ENCODE measurements at regions not wholly inside any gene's neighbourhood (a gene's known extent, or its start where the extent isn't known, plus 50 kb on each side); places are given as distances from the start of the nearest gene placed in this dataset.
A peak's percentile ranks its signal among the peaks of the same experiment; 100 is the strongest.

- TF ChIP-seq RCOR1 (IDR thresholded peaks at IDR 0.05; ENCODE audit: insufficient replicate concordance, low read length), result no peak
These were observed 103.8 kb downstream of the GTPBP8 start (continued) for GRCh38 chr3:113094337-113095221.

GRCh38 chr3:113096188-113096892 is 105.6 kb downstream of the GTPBP8 start:
- Histone ChIP-seq H3K9me1 (ENCODE audit: insufficient read depth, low read length) (peaks cover 3% of the 10 kb centered on the region; the same call in 1 of the 2 replicates), H3K9me3 (ENCODE audit: control insufficient read depth, insufficient read depth, low read length) (no peaks in the 10 kb centered on the region; the same call in 1 of the 2 replicates), H3K4me1 (ENCODE audit: control insufficient read depth, insufficient read depth, low read length) (peaks cover 12% of the 10 kb centered on the region), H2BK15ac (ENCODE audit: low read depth, low read length) (peak overlapping the region; percentile 50), H2AK5ac (ENCODE audit: low read depth, low read length) (peak overlapping the region; percentile 68), H3K56ac (ENCODE audit: extremely low read depth, insufficient read depth, low read length) (no peak overlapping the region), H4K20me1 (ENCODE audit: insufficient read depth, low read length) (no peaks in the 10 kb centered on the region), H3K14ac (replicated peaks; ENCODE audit: low read depth, low read length) (peak overlapping the region; percentile 79), H4K91ac (ENCODE audit: insufficient read depth, low read depth, low read length) (peak overlapping the region; percentile 94), H2BK120ac (ENCODE audit: low read depth, low read length) (peak overlapping the region; percentile 89), H3K18ac (ENCODE audit: low read depth, low read length) (peak overlapping the region; percentile 88; the same call in 1 of the 2 replicates), H3K4ac (ENCODE audit: low read depth, low read length) (peak overlapping the region; percentile 79), H2BK20ac (ENCODE audit: low read depth, low read length) (peak overlapping the region; percentile 81), H3K36me3 (ENCODE audit: control insufficient read depth, insufficient read depth, low read length) (no peaks in the 10 kb centered on the region), H2AK9ac (replicated peaks; ENCODE audit: low read depth, low read length, poor library complexity) (no peak overlapping the region), H4K8ac (ENCODE audit: low read depth in 2 of 2, low read length in 2 of 2) (peak overlapping the region; percentile 60 to 88; a peak in 3 of 4 replicates), H2AFZ (replicated peaks; ENCODE audit: low read length, poor library complexity) (no peak overlapping the region), H3K4me3 (ENCODE audit: insufficient read depth, low read depth, low read length) (no peak overlapping the region), H3K23ac (ENCODE audit: low read depth, low read length) (peak overlapping the region; percentile 71), H3K27me3 (ENCODE audit: control insufficient read depth, insufficient read depth, low read length) (peaks cover 14% of the 10 kb centered on the region), H3K9ac (ENCODE audit: low read depth, low read length) (no peak overlapping the region), H3K4me2 (ENCODE audit: low read depth, low read length) (peak overlapping the region; percentile 33; the same call in 1 of the 2 replicates), H4K5ac (ENCODE audit: low read depth, low read length) (peak overlapping the region; percentile 91; the same call in 1 of the 2 replicates), H3K27ac (ENCODE audit: insufficient read depth, low read length) (peak overlapping the region; percentile 74; the same call in 1 of the 2 replicates), H2BK5ac (ENCODE audit: low read depth, low read length, poor library complexity, severe bottlenecking) (no peak overlapping the region), H3K79me1 (ENCODE audit: low read depth in 1 of 2, low read length in 2 of 2) (no peaks in the 10 kb centered on the region)
- TF ChIP-seq CEBPB (IDR thresholded peaks at IDR 0.05; ENCODE audit: low read depth, low read length) (peak; percentile 84), FOS (IDR thresholded peaks at IDR 0.05; ENCODE audit: low read depth, low read length) (no peak)
- ChIA-PET POLR2A (ENCODE audit: unreplicated experiment) (no interaction called here), CTCF (no interaction called here)
- intact Hi-C loops (cut with micrococcal nuclease), result no loop called here
- ATAC-seq (ENCODE audit: low read depth) (no peak; the same call in 1 of the 2 replicates), DNase-seq (peak; percentile 61)
- WGBS, 2 experiments (ENCODE audit: extremely low coverage in 2 of 2, insufficient read length in 1 of 2), result no CpG with 5 or more reads among the region's 2 CpGs
- no TSS peak for BruUV-seq (replicated peaks)
- in situ Hi-C loops (cut with MboI; ENCODE audit: low sequenced_read_pairs), result no loop called here
- dilution Hi-C loops (cut with HindIII; ENCODE audit: low sequenced_read_pairs, unreplicated experiment), result no loop called here

Data from IMR-90 (cell line).